ENCODE measurements at regions not wholly inside any gene's neighbourhood (a gene's known extent, or its start where the extent isn't known, plus 50 kb on each side); places are given as distances from the start of the nearest gene placed in this dataset.

DNA sequence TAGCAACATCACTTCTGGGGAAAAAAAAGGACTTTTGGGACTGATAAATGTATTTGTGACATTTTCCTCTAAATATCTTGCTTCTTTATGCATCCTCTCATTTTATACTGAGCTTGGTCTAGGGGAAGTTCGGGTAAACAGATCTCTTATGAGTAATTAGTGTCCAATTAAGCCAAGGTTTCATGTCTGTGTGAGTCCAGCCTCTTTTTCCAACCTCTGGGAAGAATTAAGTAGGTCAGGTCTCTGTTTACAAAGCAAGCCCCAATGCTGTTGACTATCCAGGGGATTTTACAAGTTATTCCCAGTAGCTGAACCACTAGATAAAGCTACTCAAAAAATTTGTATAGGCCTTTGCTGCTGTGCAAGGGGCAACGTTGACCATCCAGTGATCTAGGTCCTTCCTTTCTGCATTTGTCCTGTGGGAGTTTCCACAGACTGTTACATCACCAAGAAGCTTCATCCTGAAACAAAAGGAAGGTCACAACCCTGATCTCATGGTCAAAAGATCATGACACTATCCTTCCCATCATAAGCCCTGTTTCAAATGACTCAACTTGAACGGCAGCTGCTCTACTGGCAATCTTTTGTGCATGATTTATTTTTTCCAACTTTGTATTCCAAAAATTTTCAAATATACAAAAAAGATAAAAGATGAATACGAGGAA lies 74.3 kb downstream of the ETS2 start:
- TF ChIP-seq CTCF (IDR thresholded peaks at IDR 0.05; ENCODE audit: insufficient read depth, low read length) (no peak), GABPA (IDR thresholded peaks at IDR 0.05; ENCODE audit: low read depth) (no peak), REST (IDR thresholded peaks at IDR 0.05; ENCODE audit: insufficient replicate concordance, low read depth) (no peak), POLR2AphosphoS5 (IDR thresholded peaks at IDR 0.05; ENCODE audit: low read depth) (no peak)

Data from HL-60 (cell line).